ENCODE measurements at regions not wholly inside any gene's neighbourhood (a gene's known extent, or its start where the extent isn't known, plus 50 kb on each side); places are given as distances from the start of the nearest gene placed in this dataset.

DNA sequence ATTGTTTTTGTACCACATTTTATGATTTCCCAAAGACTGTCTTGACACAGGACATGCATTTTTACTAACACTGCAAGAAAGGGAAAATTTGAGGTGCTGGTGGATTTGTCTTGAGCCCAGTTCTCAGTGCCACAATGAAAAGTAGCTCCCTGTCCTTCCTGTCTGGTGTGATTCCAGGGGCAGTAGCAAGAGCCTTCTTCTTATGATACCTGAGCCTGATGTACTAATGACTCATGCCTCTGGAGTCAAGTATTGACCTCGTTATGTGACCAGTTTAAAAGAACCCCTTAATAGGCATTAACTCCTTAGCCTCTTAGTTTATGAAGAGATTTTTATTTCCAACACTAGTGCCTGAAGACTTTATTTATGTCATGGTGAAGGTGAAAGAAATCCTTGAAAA is 728.6 kb downstream of the SLC4A3 start:
- H3K4me3 ChIP-seq (ENCODE audit: low read depth, low read length), result no peak overlapping the region
- no peak for DNase-seq (ENCODE audit: low read depth)
- TF ChIP-seq, protein P1, sequence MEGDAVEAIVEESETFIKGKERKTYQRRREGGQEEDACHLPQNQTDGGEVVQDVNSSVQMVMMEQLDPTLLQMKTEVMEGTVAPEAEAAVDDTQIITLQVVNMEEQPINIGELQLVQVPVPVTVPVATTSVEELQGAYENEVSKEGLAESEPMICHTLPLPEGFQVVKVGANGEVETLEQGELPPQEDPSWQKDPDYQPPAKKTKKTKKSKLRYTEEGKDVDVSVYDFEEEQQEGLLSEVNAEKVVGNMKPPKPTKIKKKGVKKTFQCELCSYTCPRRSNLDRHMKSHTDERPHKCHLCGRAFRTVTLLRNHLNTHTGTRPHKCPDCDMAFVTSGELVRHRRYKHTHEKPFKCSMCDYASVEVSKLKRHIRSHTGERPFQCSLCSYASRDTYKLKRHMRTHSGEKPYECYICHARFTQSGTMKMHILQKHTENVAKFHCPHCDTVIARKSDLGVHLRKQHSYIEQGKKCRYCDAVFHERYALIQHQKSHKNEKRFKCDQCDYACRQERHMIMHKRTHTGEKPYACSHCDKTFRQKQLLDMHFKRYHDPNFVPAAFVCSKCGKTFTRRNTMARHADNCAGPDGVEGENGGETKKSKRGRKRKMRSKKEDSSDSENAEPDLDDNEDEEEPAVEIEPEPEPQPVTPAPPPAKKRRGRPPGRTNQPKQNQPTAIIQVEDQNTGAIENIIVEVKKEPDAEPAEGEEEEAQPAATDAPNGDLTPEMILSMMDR (IDR thresholded peaks at IDR 0.05; ENCODE audit: low read depth, low read length, missing control alignments), result no peak
- in situ Hi-C loops (cut with HindIII; ENCODE audit: low sequenced_read_pairs), result no loop called here

DNA sequence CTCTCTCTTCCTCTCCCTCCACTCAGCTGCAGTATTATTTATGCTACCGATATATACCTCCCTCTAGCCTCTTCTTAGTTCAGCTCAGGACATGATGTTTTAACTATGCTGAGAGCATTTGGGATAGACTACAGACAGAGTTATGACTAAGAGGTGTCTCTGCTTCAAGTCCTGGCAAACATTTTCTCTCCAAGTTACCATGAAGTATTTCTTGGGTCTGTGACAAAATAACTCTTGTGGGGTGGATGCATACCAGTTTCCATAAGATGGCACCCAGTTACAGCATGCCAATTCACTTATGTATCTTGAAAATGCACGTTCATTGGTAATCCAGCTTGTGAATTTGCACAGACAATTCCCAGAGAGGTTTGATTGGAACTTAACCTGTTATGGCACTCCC is 737.6 kb downstream of the SLC4A3 start:
- peak; percentile 39 for DNase-seq (ENCODE audit: low read depth)
- no peak overlapping the region for H3K4me3 ChIP-seq (ENCODE audit: low read depth, low read length)
- TF ChIP-seq, protein P1 (IDR thresholded peaks at IDR 0.05; ENCODE audit: low read depth, low read length, missing control alignments), result no peak
- in situ Hi-C loops (cut with HindIII; ENCODE audit: low sequenced_read_pairs), result no loop called here

DNA sequence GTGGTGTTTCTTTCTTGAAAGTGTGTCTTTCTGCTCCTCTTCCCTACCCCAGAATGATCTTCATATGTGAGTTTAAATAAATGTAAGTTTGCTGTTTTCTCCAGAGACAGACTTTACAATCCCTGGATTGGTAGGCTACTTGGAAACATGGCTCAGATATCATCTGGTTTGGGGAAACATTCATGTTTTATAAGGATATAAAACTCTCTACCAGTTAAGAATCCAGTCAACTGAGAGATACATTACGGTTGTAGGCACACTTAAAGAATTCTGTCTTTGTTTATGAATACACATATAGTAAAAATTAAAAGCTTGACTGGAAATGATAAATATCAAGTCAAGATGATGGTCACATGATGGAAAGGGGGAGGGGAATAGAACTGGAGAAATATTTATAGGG is 739.3 kb downstream of the SLC4A3 start:
- TF ChIP-seq, protein P1 (IDR thresholded peaks at IDR 0.05; ENCODE audit: low read depth, low read length, missing control alignments), result no peak
- H3K4me3 ChIP-seq (ENCODE audit: low read depth, low read length), result no peak overlapping the region
- DNase-seq (ENCODE audit: low read depth), result no peak
- in situ Hi-C loops (cut with HindIII; ENCODE audit: low sequenced_read_pairs), result no loop called here

DNA sequence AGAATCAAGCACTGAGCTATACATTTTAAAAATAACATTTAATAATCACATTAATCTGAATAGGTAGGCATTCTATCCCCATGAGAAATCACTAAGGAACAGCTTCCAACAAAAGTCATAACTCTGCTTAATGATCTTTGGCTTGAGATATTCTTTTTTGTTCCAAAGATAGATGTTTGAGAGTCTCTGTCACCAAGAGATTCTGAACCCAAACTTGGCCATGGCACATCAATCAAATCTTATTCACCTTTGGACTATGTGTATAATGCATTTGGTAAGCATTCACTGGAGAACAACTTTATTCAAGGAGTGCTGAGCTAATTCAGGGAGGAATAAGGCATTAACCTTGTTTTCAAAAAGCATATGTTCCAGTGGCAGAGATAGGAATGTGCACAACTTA is 743.3 kb downstream of the SLC4A3 start:
- TF ChIP-seq, protein P1 (IDR thresholded peaks at IDR 0.05; ENCODE audit: low read depth, low read length, missing control alignments), result no peak

DNA sequence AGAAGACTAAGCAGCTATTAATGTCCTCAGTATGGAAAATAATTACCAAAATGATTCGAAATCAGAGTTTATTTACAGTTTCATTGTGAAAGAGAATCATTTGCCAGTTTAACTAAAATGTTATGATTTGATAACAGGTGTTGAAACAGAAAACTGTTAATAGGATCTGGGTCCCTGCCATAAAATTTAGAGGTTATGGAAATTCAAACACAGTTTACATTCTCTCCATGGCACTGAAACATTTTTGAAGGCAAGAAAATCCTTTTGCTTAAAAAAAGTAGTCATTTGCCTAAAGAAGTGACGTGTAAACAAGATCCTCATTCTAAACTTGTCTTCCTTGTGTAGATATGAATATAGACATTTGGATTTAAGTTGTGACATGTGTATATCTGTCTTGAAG is 743.8 kb downstream of the SLC4A3 start:
- no peak for DNase-seq (ENCODE audit: low read depth)
- TF ChIP-seq, protein P1 (IDR thresholded peaks at IDR 0.05; ENCODE audit: low read depth, low read length, missing control alignments), result no peak
- in situ Hi-C loops (cut with HindIII; ENCODE audit: low sequenced_read_pairs), result no loop called here
- H3K4me3 ChIP-seq (ENCODE audit: low read depth, low read length), result no peak overlapping the region

More for the DNA sequence above, 743.3 kb downstream of the SLC4A3 start:
- H3K4me3 ChIP-seq (ENCODE audit: low read depth, low read length), result no peak overlapping the region
- DNase-seq (ENCODE audit: low read depth), result no peak
- in situ Hi-C loops (cut with HindIII; ENCODE audit: low sequenced_read_pairs), result no loop called here

DNA sequence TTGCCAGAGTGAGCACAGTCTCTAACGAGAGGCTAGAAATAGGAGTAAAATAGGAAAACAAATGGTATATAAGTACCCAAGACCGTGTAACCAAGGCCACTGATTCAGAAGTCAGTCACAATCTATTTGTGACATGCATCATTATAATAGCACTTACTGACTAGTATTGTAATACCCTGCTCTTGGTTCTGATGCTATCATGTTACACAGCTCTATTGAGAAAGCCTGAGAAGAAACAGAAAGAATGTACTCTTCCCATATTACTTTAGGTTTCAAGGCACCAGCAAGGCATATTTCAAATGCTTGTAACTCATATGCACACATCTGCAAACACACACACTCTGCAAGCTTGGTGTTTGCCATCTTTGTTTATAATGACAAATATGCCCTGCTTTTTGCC is 746.4 kb downstream of the SLC4A3 start:
- in situ Hi-C loops (cut with HindIII; ENCODE audit: low sequenced_read_pairs), result no loop called here
- H3K4me3 ChIP-seq (ENCODE audit: low read depth, low read length), result no peak overlapping the region
- peak; percentile 8 for DNase-seq (ENCODE audit: low read depth)
- TF ChIP-seq, protein P1 (IDR thresholded peaks at IDR 0.05; ENCODE audit: low read depth, low read length, missing control alignments), result no peak

DNA sequence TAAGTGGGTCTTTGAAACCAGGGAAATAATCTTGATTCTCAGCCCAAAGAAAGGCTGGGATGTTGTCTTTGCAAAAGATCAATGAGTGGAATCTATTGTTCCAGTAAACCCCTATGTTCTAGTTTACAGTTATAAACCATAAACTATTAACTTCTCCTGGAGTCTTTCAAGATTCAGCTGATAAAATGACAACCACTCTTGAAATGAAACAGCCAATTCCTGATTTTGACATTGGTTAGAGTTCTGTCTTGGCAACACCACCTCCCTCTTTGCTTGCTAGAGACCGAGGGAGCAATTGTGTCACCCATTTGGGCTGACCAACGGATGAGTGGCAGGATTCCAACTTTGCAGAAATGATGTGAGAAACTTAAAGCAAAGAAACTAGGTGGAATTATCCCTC is 746.9 kb downstream of the SLC4A3 start:
- H3K4me3 ChIP-seq (ENCODE audit: low read depth, low read length), result no peak overlapping the region
- DNase-seq (ENCODE audit: low read depth), result no peak
- TF ChIP-seq, protein P1 (IDR thresholded peaks at IDR 0.05; ENCODE audit: low read depth, low read length, missing control alignments), result no peak
- in situ Hi-C loops (cut with HindIII; ENCODE audit: low sequenced_read_pairs), result no loop called here

All from astrocyte of the cerebellum (primary cell).